SH-SY5Y (cell line): ENCODE measurements at regions not wholly inside any gene's neighbourhood (a gene's known extent, or its start where the extent isn't known, plus 50 kb on each side); places are given as distances from the start of the nearest gene placed in this dataset.

ENCODE experiments used
- GATA2 ChIP-seq: IDR thresholded peaks from 2 replicates; pipeline ENCODE4 v1.6.1; 2011; ENCODE audit warnings: mild to moderate bottlenecking, low read depth, low read length
- GATA3 ChIP-seq: IDR thresholded peaks from 2 replicates; pipeline ENCODE4 v1.6.1; 2011; ENCODE audit warnings: low read depth, mild to moderate bottlenecking, low read length, moderate library complexity

GRCh38 chr9:80382211-80382891 lies 810.6 kb downstream of the TLE4 start:
- TF ChIP-seq GATA2 = no peak
- TF ChIP-seq GATA3 = no peak
